ENCODE measurements at regions not wholly inside any gene's neighbourhood (a gene's known extent, or its start where the extent isn't known, plus 50 kb on each side); places are given as distances from the start of the nearest gene placed in this dataset.

- Histone ChIP-seq H3K4me3 (ENCODE audit: low read depth in 1 of 2, low read length in 1 of 2) (no peak overlapping the region), H3K27me3 (peaks cover 17% of the 10 kb centered on the region), H3K4me1 (ENCODE audit: control insufficient read depth in 1 of 2, insufficient read depth in 1 of 2, low read depth in 1 of 2, low read length in 1 of 2) (no peaks in the 10 kb centered on the region), H3K9me3 (no peaks in the 10 kb centered on the region), H3K36me3 (no peaks in the 10 kb centered on the region), H3K27ac (no peak overlapping the region)
- no peak for TF ChIP-seq CTCF (IDR thresholded peaks at IDR 0.05)
These were observed 345.5 kb downstream of the REEP3 start for GRCh38 chr10:63866747-63867140.

GRCh38 chr10:63878428-63878827, 357.2 kb downstream of the REEP3 start:
- H3K36me3 ChIP-seq: no peaks in the 10 kb centered on the region
- no peak overlapping the region for H3K4me3 ChIP-seq (ENCODE audit: low read depth in 1 of 2, low read length in 1 of 2)
- H3K27ac ChIP-seq: no peak overlapping the region
- H3K27me3 ChIP-seq: no peaks in the 10 kb centered on the region
- TF ChIP-seq CTCF (IDR thresholded peaks at IDR 0.05): no peak
- no peaks in the 10 kb centered on the region for H3K4me1 ChIP-seq (ENCODE audit: control insufficient read depth in 1 of 2, insufficient read depth in 1 of 2, low read depth in 1 of 2, low read length in 1 of 2)
- H3K9me3 ChIP-seq: no peaks in the 10 kb centered on the region

- H3K27ac ChIP-seq: no peak overlapping the region
- no peaks in the 10 kb centered on the region for H3K9me3 ChIP-seq
- H3K36me3 ChIP-seq: no peaks in the 10 kb centered on the region
- no peaks in the 10 kb centered on the region for H3K4me1 ChIP-seq (ENCODE audit: control insufficient read depth in 1 of 2, insufficient read depth in 1 of 2, low read depth in 1 of 2, low read length in 1 of 2)
- TF ChIP-seq CTCF (IDR thresholded peaks at IDR 0.05): no peak
- no peaks in the 10 kb centered on the region for H3K27me3 ChIP-seq
- H3K4me3 ChIP-seq (ENCODE audit: low read depth in 1 of 2, low read length in 1 of 2): no peak overlapping the region
These were observed 362.7 kb downstream of the REEP3 start for GRCh38 chr10:63883861-63884260.

- Histone ChIP-seq H3K4me1 (ENCODE audit: control insufficient read depth in 1 of 2, insufficient read depth in 1 of 2, low read depth in 1 of 2, low read length in 1 of 2) (no peaks in the 10 kb centered on the region), H3K27ac (no peak overlapping the region), H3K36me3 (no peaks in the 10 kb centered on the region), H3K9me3 (no peaks in the 10 kb centered on the region), H3K27me3 (no peaks in the 10 kb centered on the region), H3K4me3 (ENCODE audit: low read depth in 1 of 2, low read length in 1 of 2) (no peak overlapping the region)
- no peak for TF ChIP-seq CTCF (IDR thresholded peaks at IDR 0.05)
These were observed 363.2 kb downstream of the REEP3 start for GRCh38 chr10:63884426-63884825.

GRCh38 chr10:63885156-63885555, 364.0 kb downstream of the REEP3 start:
- Histone ChIP-seq H3K27me3 (no peaks in the 10 kb centered on the region), H3K4me3 (ENCODE audit: low read depth in 1 of 2, low read length in 1 of 2) (no peak overlapping the region), H3K27ac (no peak overlapping the region), H3K9me3 (no peaks in the 10 kb centered on the region), H3K36me3 (no peaks in the 10 kb centered on the region), H3K4me1 (ENCODE audit: control insufficient read depth in 1 of 2, insufficient read depth in 1 of 2, low read depth in 1 of 2, low read length in 1 of 2) (no peaks in the 10 kb centered on the region)
- TF ChIP-seq CTCF (IDR thresholded peaks at IDR 0.05): no peak
